HCT116 (cell line): ENCODE measurements at regions not wholly inside any gene's neighbourhood (a gene's known extent, or its start where the extent isn't known, plus 50 kb on each side); places are given as distances from the start of the nearest gene placed in this dataset.

Source experiments
- ATAC-seq: fragments of 200-7000 bp; cut with Tn5 transposase; 2 replicates; pipeline ENCODE4 v1.9.1; 2020; ENCODE audit warnings: mild to moderate bottlenecking, moderate library complexity
- BruUV-seq: library from RNA; stranded (reverse); fragments of 400-500 nt; replicated peaks from 2 replicates; lab custom pipeline; 2021; lab: Mats Ljungman, UMichigan
- CTCF ChIA-PET: fragments of 300-600 bp; sonication (Branson Sonifier 250); formaldehyde crosslinking; loops from one replicate; lab custom pipeline; 2021; ENCODE audit warnings: antibody characterized with exemption; lab: Charles Lee
- POLR2A ChIA-PET: fragments of 300-600, 350-600 bp; sonication (Branson Sonifier 250); formaldehyde crosslinking; loops from one replicate; lab custom pipeline; 2021; ENCODE audit warnings: antibody characterized with exemption; lab: Charles Lee
- RAD21 ChIA-PET, 2 experiments: fragments of 300-600 bp; sonication (Branson Sonifier 250); formaldehyde crosslinking; loops; one replicate each; lab custom pipeline; 2023; ENCODE audit warnings: low total read pairs in 2 of 2; ENCODE audit not compliant: uncharacterized antibody in 2 of 2, unreplicated experiment in 2 of 2, low non-redundant PET in 1 of 2; lab: Charles Lee
- DNase-seq: peaks from one replicate; pipeline ENCODE4 v3.0.0-alpha.2; 2010; ENCODE audit warnings: low read depth, low spot score
- H2AFZ ChIP-seq: fragments of 200-600 bp; shearing (Covaris generic), sonication (generic); 2 replicates; pipeline ENCODE4 v1.6.1; 2017; ENCODE audit warnings: low read depth, mixed run types, mixed read lengths, antibody characterized with exemption, low read length; ENCODE audit not compliant: poor library complexity, severe bottlenecking
- H3K27ac ChIP-seq: 2 replicates; pipeline ENCODE4 v1.5.1; 2012; ENCODE audit warnings: low read depth, low read length
- H3K27me3 ChIP-seq: fragments of 200-600 bp; sonication (generic); 2 replicates; pipeline ENCODE4 v1.6.1; 2016; ENCODE audit warnings: mixed run types, low read length, mixed read lengths; ENCODE audit not compliant: insufficient read depth
- H3K36me3 ChIP-seq, 2 experiments: fragments of 200-500 bp in 1 of 2; fragments of 200-600 bp in 1 of 2; sonication (Bioruptor generic) in 1 of 2; sonication (generic) in 1 of 2; 2 replicates each; pipeline versions ENCODE4 v1.5.1 to v1.6.1; 2014 to 2016; ENCODE audit warnings: low read length in 2 of 2, inconsistent platforms in 1 of 2, mixed read lengths in 1 of 2, mixed run types in 1 of 2; ENCODE audit not compliant: insufficient read depth in 2 of 2, control insufficient read depth in 1 of 2
- H3K4me1 ChIP-seq, 2 experiments: fragments of 200-600 bp in 1 of 2; sonication (generic) in 1 of 2; 2 replicates each; pipeline versions ENCODE4 v1.5.1 to v1.6.1; 2012 to 2017; ENCODE audit warnings: low read length in 2 of 2, inconsistent platforms in 1 of 2, mild to moderate bottlenecking in 1 of 2, mixed read lengths in 1 of 2, mixed run types in 1 of 2, moderate library complexity in 1 of 2; ENCODE audit not compliant: insufficient read depth in 2 of 2, control insufficient read depth in 1 of 2
- H3K4me2 ChIP-seq: fragments of 200-600 bp; sonication (generic); 2 replicates; pipeline ENCODE4 v1.6.1; 2017; ENCODE audit warnings: mixed run types, low read length, mixed read lengths
- H3K4me3 ChIP-seq, 2 experiments: fragments of 200-600 bp in 1 of 2; sonication (generic) in 1 of 2; replicated peaks in 1 of 2; 2 replicates each; pipeline ENCODE4 v1.5.1; 2011 to 2016; ENCODE audit warnings: low read length in 2 of 2, control low read depth in 1 of 2, low read depth in 1 of 2, mild to moderate bottlenecking in 1 of 2, mixed read lengths in 1 of 2, mixed run types in 1 of 2
- H3K79me2 ChIP-seq: fragments of 200-600 bp; sonication (generic); 2 replicates; pipeline ENCODE4 v1.6.1; 2017; ENCODE audit warnings: mild to moderate bottlenecking, mixed run types, low read length, moderate library complexity, mixed read lengths; ENCODE audit not compliant: insufficient read depth
- H3K9ac ChIP-seq: fragments of 200-600 bp; sonication (generic); 2 replicates; pipeline ENCODE4 v1.6.1; 2016; ENCODE audit warnings: low read length, mixed read lengths
- H3K9me2 ChIP-seq: fragments of 200-600 bp; sonication (generic), shearing (Covaris generic); 2 replicates; pipeline ENCODE4 v1.6.1; 2017; ENCODE audit warnings: mixed run types, mild to moderate bottlenecking, moderate library complexity; ENCODE audit not compliant: insufficient read depth
- H3K9me3 ChIP-seq, 2 experiments: fragments of 200-500 bp in 1 of 2; fragments of 200-600 bp in 1 of 2; sonication (Bioruptor generic) in 1 of 2; sonication (generic) in 1 of 2; 2 replicates each; pipeline ENCODE4 v1.6.1; 2014 to 2017; ENCODE audit warnings: low read length in 2 of 2, mixed read lengths in 2 of 2, inconsistent platforms in 1 of 2, low read depth in 1 of 2, mild to moderate bottlenecking in 1 of 2, mixed run types in 1 of 2, moderate library complexity in 1 of 2; ENCODE audit not compliant: control insufficient read depth in 1 of 2, insufficient read depth in 1 of 2
- H4K20me1 ChIP-seq: fragments of 200-600 bp; sonication (generic), shearing (Covaris generic); 2 replicates; pipeline ENCODE4 v1.6.1; 2017; ENCODE audit warnings: mixed run types, mild to moderate bottlenecking, moderate library complexity; ENCODE audit not compliant: insufficient read depth
- ATF3 ChIP-seq: IDR thresholded peaks from 2 replicates; pipeline ENCODE4 v1.6.1; 2012
- CBX3 ChIP-seq: IDR thresholded peaks from 2 replicates; pipeline ENCODE4 v1.6.1; 2012; ENCODE audit warnings: low read depth
- CTCF ChIP-seq, 3 experiments: fragments of 200-600 bp in 1 of 3; sonication (generic) in 1 of 3; IDR thresholded peaks in 2 of 3; conservative IDR thresholded peaks in 1 of 3; 2 replicates each; pipeline ENCODE4 v1.5.1; 2012 to 2017; ENCODE audit warnings: low read depth in 2 of 3, low read length in 2 of 3, antibody characterized with exemption in 1 of 3, borderline replicate concordance in 1 of 3, control low read depth in 1 of 3, mild to moderate bottlenecking in 1 of 3, mixed read lengths in 1 of 3, mixed run types in 1 of 3, moderate library complexity in 1 of 3; ENCODE audit not compliant: insufficient read depth in 1 of 3
- EGR1 ChIP-seq: IDR thresholded peaks from 2 replicates; pipeline ENCODE4 v1.6.1; 2012; ENCODE audit warnings: low read depth
- ELF1 ChIP-seq: IDR thresholded peaks from 2 replicates; pipeline ENCODE4 v1.6.1; 2012; ENCODE audit warnings: low read depth, borderline replicate concordance
- FOSL1 ChIP-seq: IDR thresholded peaks from 2 replicates; pipeline ENCODE4 v1.6.1; 2012; ENCODE audit warnings: low read depth
- POLR2A ChIP-seq: IDR thresholded peaks from 2 replicates; pipeline ENCODE4 v1.7.0; 2011; ENCODE audit warnings: borderline replicate concordance; ENCODE audit not compliant: insufficient read depth, insufficient read length; ENCODE audit errors: extremely low read depth
- POLR2AphosphoS5 ChIP-seq: IDR thresholded peaks from 2 replicates; pipeline ENCODE4 v1.6.1; 2011; ENCODE audit warnings: mild to moderate bottlenecking, low read depth, low read length, moderate library complexity
- RAD21 ChIP-seq: IDR thresholded peaks from 2 replicates; pipeline ENCODE4 v1.6.1; 2012; ENCODE audit warnings: low read depth, mild to moderate bottlenecking
- REST ChIP-seq: IDR thresholded peaks from 2 replicates; pipeline ENCODE4 v1.6.1; 2012; ENCODE audit warnings: low read depth
- SRF ChIP-seq: IDR thresholded peaks from 2 replicates; pipeline ENCODE4 v1.6.1; 2012; ENCODE audit warnings: low read depth
- TCF7L2 ChIP-seq: IDR thresholded peaks from 2 replicates; pipeline ENCODE4 v1.7.0; 2011; ENCODE audit warnings: borderline replicate concordance, inconsistent platforms; ENCODE audit not compliant: insufficient read depth, insufficient read length; ENCODE audit errors: extremely low read depth
- YY1 ChIP-seq: IDR thresholded peaks from 2 replicates; pipeline ENCODE4 v1.6.1; 2011; ENCODE audit warnings: low read length, low read depth, moderate library complexity, mild to moderate bottlenecking; ENCODE audit not compliant: insufficient replicate concordance; ENCODE audit errors: extremely low read depth
- ZNF274 ChIP-seq: fragments of 200-500 bp; sonication (Bioruptor generic); IDR thresholded peaks from 2 replicates; pipeline ENCODE4 v1.6.1; 2014; ENCODE audit warnings: mild to moderate bottlenecking, low read depth, low read length, inconsistent platforms
- intact Hi-C: fragments of 100-400 bp; cut with micrococcal nuclease; formaldehyde crosslinking; loops from 2 replicates; pipeline ENCODE4 v1.10.0; 2022
- TF ChIP-seq, protein P1 (sequence below): IDR thresholded peaks from 2 replicates; pipeline ENCODE4 v1.6.1; 2012

DNA sequence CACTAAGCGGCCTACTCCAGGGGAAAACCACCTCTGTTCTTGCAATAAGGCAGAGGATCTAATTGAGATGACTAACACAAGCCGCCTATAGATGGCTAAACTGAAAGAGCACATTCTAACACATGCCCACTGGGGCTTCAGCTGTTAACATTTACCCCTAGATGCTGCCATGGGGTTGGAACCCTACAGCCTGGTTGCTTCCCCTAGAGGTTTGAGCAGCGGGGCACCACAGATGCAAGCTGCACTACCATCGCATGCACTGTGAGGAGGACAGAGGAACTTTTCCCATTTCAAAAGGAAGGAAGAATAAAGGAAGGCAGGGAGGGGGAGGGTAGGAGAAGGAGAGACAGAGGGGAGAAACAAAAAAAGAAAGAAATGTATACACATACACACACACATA lies 465.8 kb upstream of the PCDH15 start:
- Histone ChIP-seq H4K20me1 (no peaks in the 10 kb centered on the region), H3K36me3 (no peaks in the 10 kb centered on the region), H3K9ac (no peak overlapping the region), H3K9me2 (no peaks in the 10 kb centered on the region), H3K4me2 (no peak overlapping the region), H3K27ac (no peak overlapping the region), H3K4me3 (no peak overlapping the region), H3K4me1 (no peaks in the 10 kb centered on the region), H3K27me3 (no peaks in the 10 kb centered on the region), H2AFZ (no peak overlapping the region), H3K79me2 (no peaks in the 10 kb centered on the region), H3K9me3 (peaks cover 8 to 30% of the 10 kb centered on the region in 2 experiments; a peak in 2 of 4 replicates)
- TF ChIP-seq EGR1, result no peak
- no peak for TF ChIP-seq ELF1
- TF ChIP-seq POLR2A, result no peak
- TF ChIP-seq ATF3, result no peak
- no peak for TF ChIP-seq CTCF (IDR thresholded peaks at IDR 0.05 in 2 of 3, conservative IDR thresholded peaks at IDR 0.05 in 1 of 3; ENCODE audit: borderline replicate concordance in 1 of 3, insufficient read depth in 1 of 3, low read depth in 2 of 3, low read length in 2 of 3)
- no peak for TF ChIP-seq YY1
- no peak for TF ChIP-seq ZNF274
- TF ChIP-seq SRF, result no peak
- no peak for TF ChIP-seq RAD21
- TF ChIP-seq FOSL1, result no peak
- no peak for TF ChIP-seq CBX3
- TF ChIP-seq, protein P1, sequence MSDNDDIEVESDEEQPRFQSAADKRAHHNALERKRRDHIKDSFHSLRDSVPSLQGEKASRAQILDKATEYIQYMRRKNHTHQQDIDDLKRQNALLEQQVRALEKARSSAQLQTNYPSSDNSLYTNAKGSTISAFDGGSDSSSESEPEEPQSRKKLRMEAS, result no peak
- TF ChIP-seq REST, result no peak
- no peak for TF ChIP-seq TCF7L2
- TF ChIP-seq POLR2AphosphoS5, result no peak
- ChIA-PET RAD21 (no interaction called here), CTCF (no interaction called here), POLR2A (no interaction called here)
- intact Hi-C loops, result no loop called here
- BruUV-seq, result no TSS peak
- ATAC-seq (no peak), DNase-seq (no peak)
